ENCODE measurements at regions not wholly inside any gene's neighbourhood (a gene's known extent, or its start where the extent isn't known, plus 50 kb on each side); places are given as distances from the start of the nearest gene placed in this dataset.

GRCh38 chr1:106787520-106787919, 269.0 kb upstream of the PRMT6 start:
- Histone ChIP-seq H3K4me3 (ENCODE audit: low read depth in 1 of 3, low read length in 3 of 3) (no peak overlapping the region), H3K36me3 (ENCODE audit: control insufficient read depth in 4 of 4, insufficient read depth in 3 of 4, low read depth in 1 of 4, low read length in 3 of 4) (no peaks in the 10 kb centered on the region), H3K27ac (ENCODE audit: low read depth in 1 of 2, low read length in 2 of 2) (no peak overlapping the region), H3K9me3 (ENCODE audit: control insufficient read depth in 4 of 4, low read length in 3 of 4) (no peaks in the 10 kb centered on the region), H3K9ac (ENCODE audit: low read depth in 1 of 2, low read length in 2 of 2) (no peak overlapping the region), H3K27me3 (ENCODE audit: control insufficient read depth in 4 of 4, insufficient read depth in 4 of 4, low read length in 3 of 4) (no peaks in the 10 kb centered on the region), H3K4me1 (ENCODE audit: control insufficient read depth in 4 of 4, insufficient read depth in 4 of 4, low read length in 3 of 4) (no peaks in the 10 kb centered on the region)
- TF ChIP-seq SP1 (IDR thresholded peaks at IDR 0.05), result no peak
- no peak for TF ChIP-seq TAF1 (conservative IDR thresholded peaks at IDR 0.05)
- TF ChIP-seq RXRA (IDR thresholded peaks at IDR 0.05), result no peak
- no peak for TF ChIP-seq HNF4G (IDR thresholded peaks at IDR 0.05)
- no peak for TF ChIP-seq GABPA (IDR thresholded peaks at IDR 0.05 in 1 of 2, conservative IDR thresholded peaks at IDR 0.05 in 1 of 2)
- TF ChIP-seq JUND (IDR thresholded peaks at IDR 0.05), result no peak
- TF ChIP-seq EGR1 (IDR thresholded peaks at IDR 0.05; ENCODE audit: low read depth in 2 of 2), result no peak
- TF ChIP-seq RAD21 (IDR thresholded peaks at IDR 0.05), result no peak
- TF ChIP-seq ATF3 (IDR thresholded peaks at IDR 0.05), result no peak
- no peak for TF ChIP-seq CTCF (IDR thresholded peaks at IDR 0.05; ENCODE audit: low read depth, low read length, missing input control)
- TF ChIP-seq REST (IDR thresholded peaks at IDR 0.05), result no peak
- TF ChIP-seq MAX (IDR thresholded peaks at IDR 0.05), result no peak
- TF ChIP-seq HNF4A (conservative IDR thresholded peaks at IDR 0.05), result no peak
- TF ChIP-seq FOXA2 (IDR thresholded peaks at IDR 0.05), result no peak
- no peak for TF ChIP-seq ZBTB33 (IDR thresholded peaks at IDR 0.05)
- no peak for TF ChIP-seq FOXA1 (IDR thresholded peaks at IDR 0.05)
- TF ChIP-seq YY1 (IDR thresholded peaks at IDR 0.05), result no peak
- no peak for TF ChIP-seq NR2F2 (IDR thresholded peaks at IDR 0.05)
- WGBS, result 51% methylated on average over 3 of the region's 3 CpGs
- DNase-seq (ENCODE audit: low spot score), result no peak

Data from liver (tissue), 8 donors.